Neuronal stem cell (in vitro differentiated cells): ENCODE measurements at regions not wholly inside any gene's neighbourhood (a gene's known extent, or its start where the extent isn't known, plus 50 kb on each side); places are given as distances from the start of the nearest gene placed in this dataset.

Experiments used
- DNase-seq: peaks from one replicate; pipeline ENCODE4 v3.0.0-alpha.2; 2013; ENCODE audit warnings: low spot score
- H2AFZ ChIP-seq: one replicate; pipeline ENCODE4 v1.6.1; 2013; ENCODE audit warnings: mild to moderate bottlenecking, low read length, inconsistent platforms
- H2AK5ac ChIP-seq: 2 replicates; pipeline ENCODE4 v1.6.1; 2013; ENCODE audit warnings: low read depth, mild to moderate bottlenecking, inconsistent platforms, low read length, moderate library complexity, mixed read lengths
- H2BK120ac ChIP-seq: 2 replicates; pipeline ENCODE4 v1.6.1; 2013; ENCODE audit warnings: low read depth, mild to moderate bottlenecking, inconsistent platforms, low read length, moderate library complexity, mixed read lengths
- H2BK12ac ChIP-seq: one replicate; pipeline ENCODE4 v1.6.1; 2013; ENCODE audit warnings: low read length, inconsistent platforms
- H2BK15ac ChIP-seq: 2 replicates; pipeline ENCODE4 v1.6.1; 2013; ENCODE audit warnings: mild to moderate bottlenecking, low read length, inconsistent platforms, mixed read lengths
- H2BK5ac ChIP-seq: one replicate; pipeline ENCODE4 v1.6.1; 2013; ENCODE audit warnings: inconsistent platforms, mild to moderate bottlenecking, low read length, moderate library complexity
- H3K14ac ChIP-seq: one replicate; pipeline ENCODE4 v1.6.1; 2013; ENCODE audit warnings: low read length, inconsistent platforms
- H3K18ac ChIP-seq: 2 replicates; pipeline ENCODE4 v1.6.1; 2013; ENCODE audit warnings: low read length, inconsistent platforms
- H3K23ac ChIP-seq: 2 replicates; pipeline ENCODE4 v1.6.1; 2013; ENCODE audit warnings: low read depth, mild to moderate bottlenecking, mixed read lengths, low read length, inconsistent platforms; ENCODE audit not compliant: poor library complexity
- H3K27ac ChIP-seq: replicated peaks from 3 replicates; pipeline ENCODE4 v1.5.1; 2013; ENCODE audit warnings: low read length, inconsistent platforms
- H3K27me3 ChIP-seq, 3 experiments: 2 replicates each; pipeline ENCODE4 v1.6.1; 2013; ENCODE audit warnings: low read length in 3 of 3, mild to moderate bottlenecking in 2 of 3, inconsistent platforms in 1 of 3, low read depth in 1 of 3, mixed read lengths in 1 of 3, moderate library complexity in 1 of 3; ENCODE audit not compliant: control insufficient read depth in 3 of 3, insufficient read depth in 3 of 3
- H3K36me3 ChIP-seq, 2 donors: replicated peaks in 1 of 2; 2 replicates each; pipeline ENCODE4 v1.6.1; 2013; ENCODE audit warnings: low read length in 2 of 2; ENCODE audit not compliant: control insufficient read depth in 2 of 2, insufficient read depth in 2 of 2
- H3K4ac ChIP-seq: 2 replicates; pipeline ENCODE4 v1.6.1; 2013; ENCODE audit warnings: inconsistent platforms, mild to moderate bottlenecking, low read length, moderate library complexity
- H3K4me1 ChIP-seq, 2 donors: 1 replicate in 1 of 2; 2 replicates in 1 of 2; pipeline ENCODE4 v1.6.1; 2013; ENCODE audit warnings: low read length in 2 of 2, low read depth in 1 of 2; ENCODE audit not compliant: control insufficient read depth in 2 of 2, insufficient read depth in 1 of 2
- H3K4me2 ChIP-seq: one replicate; pipeline ENCODE4 v1.6.1; 2013; ENCODE audit warnings: mild to moderate bottlenecking, low read length, inconsistent platforms; ENCODE audit not compliant: insufficient read depth, poor library complexity, severe bottlenecking
- H3K4me3 ChIP-seq, 2 donors: 2 replicates each; pipeline ENCODE4 v1.5.1; 2013; ENCODE audit warnings: low read length in 2 of 2, mild to moderate bottlenecking in 2 of 2, inconsistent platforms in 1 of 2, moderate library complexity in 1 of 2
- H3K79me1 ChIP-seq: one replicate; pipeline ENCODE4 v1.6.1; 2013; ENCODE audit warnings: low read depth, mild to moderate bottlenecking, inconsistent platforms, low read length, moderate library complexity
- H3K9ac ChIP-seq: one replicate; pipeline ENCODE4 v1.6.1; 2013; ENCODE audit warnings: mild to moderate bottlenecking, low read depth, low read length, inconsistent platforms; ENCODE audit not compliant: poor library complexity
- H3K9me3 ChIP-seq, 2 donors: replicated peaks in 1 of 2; 2 replicates each; pipeline versions ENCODE3 to v1.6.1; 2013; ENCODE audit warnings: low read length in 2 of 2, mild to moderate bottlenecking in 2 of 2, inconsistent platforms in 1 of 2, low read depth in 1 of 2, mixed read lengths in 1 of 2, moderate library complexity in 1 of 2; ENCODE audit not compliant: control insufficient read depth in 2 of 2, insufficient read depth in 1 of 2
- H4K8ac ChIP-seq: one replicate; pipeline ENCODE4 v1.6.1; 2013; ENCODE audit warnings: low read depth, mild to moderate bottlenecking, inconsistent platforms, low read length, moderate library complexity
- H4K91ac ChIP-seq: one replicate; pipeline ENCODE4 v1.6.1; 2013; ENCODE audit warnings: low read length, low read depth, mild to moderate bottlenecking, inconsistent platforms; ENCODE audit not compliant: poor library complexity
- WGBS, 2 donors: extraction: QIAGEN DNeasy Blood & Tissue Kit; methylation state at CpG; one replicate each; pipeline ENCODE4 v1.1.7; 2013; ENCODE audit warnings: missing lambda C conversion rate in 2 of 2, mixed read lengths in 1 of 2; ENCODE audit not compliant: insufficient read length in 2 of 2, insufficient replicate concordance in 1 of 2; ENCODE audit errors: extremely low coverage in 2 of 2; 5-methylcytosine and 5-hydroxymethylcytosine counted together

GRCh38 chr2:82259551-82259950 lies 1955.0 kb upstream of the LRRTM1 start:
- Histone ChIP-seq H2BK5ac (no peak overlapping the region), H3K4me3 (no peak overlapping the region), H3K27ac (no peak overlapping the region), H2BK120ac (no peak overlapping the region), H3K27me3 (no peaks in the 10 kb centered on the region), H2AK5ac (no peak overlapping the region), H2AFZ (no peak overlapping the region), H3K14ac (no peak overlapping the region), H3K23ac (no peak overlapping the region), H3K4me2 (no peak overlapping the region), H4K8ac (no peak overlapping the region), H3K79me1 (no peaks in the 10 kb centered on the region), H3K36me3 (no peaks in the 10 kb centered on the region), H2BK15ac (no peak overlapping the region), H2BK12ac (no peak overlapping the region), H3K9ac (no peak overlapping the region), H3K4ac (no peak overlapping the region), H3K4me1 (no peaks in the 10 kb centered on the region), H3K18ac (no peak overlapping the region), H3K9me3 (no peaks in the 10 kb centered on the region), H4K91ac (no peak overlapping the region)
- no peak for DNase-seq
- WGBS, 2 donors, result no CpG with 5 or more reads among the region's 2 CpGs

- H4K91ac ChIP-seq, result no peak overlapping the region
- H3K4ac ChIP-seq, result no peak overlapping the region
- no peak overlapping the region for H2BK12ac ChIP-seq
- no peaks in the 10 kb centered on the region for H3K79me1 ChIP-seq
- H2AK5ac ChIP-seq, result no peak overlapping the region
- H2BK120ac ChIP-seq, result no peak overlapping the region
- H3K14ac ChIP-seq, result no peak overlapping the region
- H3K4me2 ChIP-seq, result no peak overlapping the region
- no peak overlapping the region for H3K18ac ChIP-seq
- H2BK5ac ChIP-seq, result no peak overlapping the region
- DNase-seq, result no peak
- H3K27ac ChIP-seq, result no peak overlapping the region
- no peaks in the 10 kb centered on the region for H3K4me1 ChIP-seq
- no peaks in the 10 kb centered on the region for H3K9me3 ChIP-seq
- H3K27me3 ChIP-seq, result no peaks in the 10 kb centered on the region
- no peaks in the 10 kb centered on the region for H3K36me3 ChIP-seq
- H2BK15ac ChIP-seq, result no peak overlapping the region
- H3K23ac ChIP-seq, result no peak overlapping the region
- H4K8ac ChIP-seq, result no peak overlapping the region
- no peak overlapping the region for H2AFZ ChIP-seq
- no CpG with 5 or more reads among the region's 2 CpGs for WGBS, 2 donors
- no peak overlapping the region for H3K9ac ChIP-seq
- H3K4me3 ChIP-seq, result no peak overlapping the region
Observed at GRCh38 chr2:82257796-82258555, 1953.4 kb upstream of the LRRTM1 start.

- Histone ChIP-seq H3K4me3 (no peak overlapping the region), H3K36me3 (no peaks in the 10 kb centered on the region), H2BK120ac (no peak overlapping the region), H3K14ac (no peak overlapping the region), H3K27ac (no peak overlapping the region), H2AK5ac (no peak overlapping the region), H2BK15ac (no peak overlapping the region), H2BK12ac (no peak overlapping the region), H3K4ac (no peak overlapping the region), H3K9me3 (no peaks in the 10 kb centered on the region), H4K91ac (no peak overlapping the region), H3K27me3 (no peaks in the 10 kb centered on the region), H2AFZ (no peak overlapping the region), H3K79me1 (no peaks in the 10 kb centered on the region), H3K23ac (no peak overlapping the region), H3K9ac (no peak overlapping the region), H3K4me1 (no peaks in the 10 kb centered on the region), H4K8ac (no peak overlapping the region), H3K18ac (peak overlapping the region; percentile 35), H3K4me2 (no peak overlapping the region), H2BK5ac (no peak overlapping the region)
- no CpG with 5 or more reads among the region's 11 CpGs for WGBS, 2 donors
- DNase-seq, result no peak
Observed at GRCh38 chr2:82256983-82257632, 1952.6 kb upstream of the LRRTM1 start.

GRCh38 chr2:82256288-82256687 lies 1951.7 kb upstream of the LRRTM1 start:
- Histone ChIP-seq H2BK12ac (no peak overlapping the region), H3K36me3 (no peaks in the 10 kb centered on the region), H4K91ac (no peak overlapping the region), H3K27ac (no peak overlapping the region), H2BK120ac (no peak overlapping the region), H4K8ac (no peak overlapping the region), H3K4me3 (no peak overlapping the region), H3K18ac (no peak overlapping the region), H2AK5ac (no peak overlapping the region), H3K4ac (no peak overlapping the region), H3K9ac (no peak overlapping the region), H2BK15ac (no peak overlapping the region), H3K79me1 (no peaks in the 10 kb centered on the region), H3K9me3 (no peaks in the 10 kb centered on the region), H2AFZ (no peak overlapping the region), H3K14ac (no peak overlapping the region), H3K27me3 (no peaks in the 10 kb centered on the region), H3K23ac (no peak overlapping the region), H2BK5ac (no peak overlapping the region), H3K4me2 (no peak overlapping the region), H3K4me1 (no peaks in the 10 kb centered on the region)
- no peak for DNase-seq
- WGBS, 2 donors, result no CpG with 5 or more reads among the region's 3 CpGs
